GM21619 (cell line): ENCODE measurements at regions not wholly inside any gene's neighbourhood (a gene's known extent, or its start where the extent isn't known, plus 50 kb on each side); places are given as distances from the start of the nearest gene placed in this dataset.
"Not testable (repeated sequence)": the region's sequence is repeated elsewhere in the genome, so short reads cannot be mapped to it uniquely, and the experiment has no call there.

Source experiments
- ATAC-seq: cut with Tn5 transposase; IDR thresholded peaks from one replicate; pipeline ENCODE4 v1.9.1; 2021; ENCODE audit not compliant: unreplicated experiment

GRCh38 chr2:14448340-14448739 lies 184.2 kb upstream of the LRATD1 start:
- no peak for ATAC-seq

- no peak for ATAC-seq
Observed at GRCh38 chr2:14451312-14451711, 181.2 kb upstream of the LRATD1 start.

GRCh38 chr2:14454202-14454601 lies 178.3 kb upstream of the LRATD1 start:
- ATAC-seq: no peak

GRCh38 chr2:14459786-14460325 lies 172.7 kb upstream of the LRATD1 start:
- no peak for ATAC-seq

- no peak for ATAC-seq
Observed at GRCh38 chr2:14475994-14476393, 156.5 kb upstream of the LRATD1 start.

GRCh38 chr2:14479486-14479885 lies 153.0 kb upstream of the LRATD1 start:
- ATAC-seq: no peak

- no peak for ATAC-seq
Observed at GRCh38 chr2:14480120-14480519, 152.4 kb upstream of the LRATD1 start.

GRCh38 chr2:14480906-14481305 lies 151.6 kb upstream of the LRATD1 start:
- no peak for ATAC-seq

- ATAC-seq: no peak
Observed at GRCh38 chr2:14492920-14493503, 139.5 kb upstream of the LRATD1 start.

GRCh38 chr2:14494759-14495158 lies 137.8 kb upstream of the LRATD1 start:
- no peak for ATAC-seq

- ATAC-seq: no peak
Observed at GRCh38 chr2:14501061-14501460, 131.5 kb upstream of the LRATD1 start.

GRCh38 chr2:14506955-14507354 lies 125.6 kb upstream of the LRATD1 start:
- ATAC-seq: not testable (repeated sequence)

GRCh38 chr2:14511541-14511940 lies 121.0 kb upstream of the LRATD1 start:
- no peak for ATAC-seq

GRCh38 chr2:14513903-14514302 lies 118.6 kb upstream of the LRATD1 start:
- no peak for ATAC-seq

- peak; percentile 79 for ATAC-seq
Observed at GRCh38 chr2:14516844-14517243, 115.7 kb upstream of the LRATD1 start.

- no peak for ATAC-seq
Observed at GRCh38 chr2:14517731-14518130, 114.8 kb upstream of the LRATD1 start.

GRCh38 chr2:14520385-14520945 lies 112.1 kb upstream of the LRATD1 start:
- ATAC-seq: no peak

- peak; percentile 61 for ATAC-seq
Observed at GRCh38 chr2:14524041-14524802, 108.3 kb upstream of the LRATD1 start.

GRCh38 chr2:14524803-14525080 lies 107.8 kb upstream of the LRATD1 start:
- ATAC-seq: no peak

- ATAC-seq: no peak
Observed at GRCh38 chr2:14530506-14530905, 102.0 kb upstream of the LRATD1 start.

- ATAC-seq: no peak
Observed at GRCh38 chr2:14533131-14533757, 99.3 kb upstream of the LRATD1 start.

GRCh38 chr2:14535156-14535555 lies 97.4 kb upstream of the LRATD1 start:
- ATAC-seq: no peak
